Osteocyte (in vitro differentiated cells): ENCODE measurements at regions not wholly inside any gene's neighbourhood (a gene's known extent, or its start where the extent isn't known, plus 50 kb on each side); places are given as distances from the start of the nearest gene placed in this dataset.

Source experiments
- DNase-seq: peaks from one replicate; pipeline ENCODE4 v3.0.0; 2021; ENCODE audit warnings: mixed read lengths; ENCODE audit not compliant: unreplicated experiment; ENCODE audit errors: extremely low spot score
- H3K27ac Mint-ChIP-seq: one replicate; pipeline ENCODE4 v1.8.0; 2021; ENCODE audit warnings: mild to moderate bottlenecking, mixed read lengths; ENCODE audit not compliant: unreplicated experiment
- H3K27me3 Mint-ChIP-seq: one replicate; pipeline ENCODE4 v1.8.0; 2021; ENCODE audit warnings: mixed read lengths; ENCODE audit not compliant: unreplicated experiment
- H3K36me3 Mint-ChIP-seq: one replicate; pipeline ENCODE4 v1.8.0; 2021; ENCODE audit warnings: mixed read lengths; ENCODE audit not compliant: unreplicated experiment
- H3K4me1 Mint-ChIP-seq: one replicate; pipeline ENCODE4 v1.8.0; 2021; ENCODE audit warnings: mixed read lengths; ENCODE audit not compliant: unreplicated experiment
- H3K4me3 Mint-ChIP-seq: one replicate; pipeline ENCODE4 v1.8.0; 2021; ENCODE audit warnings: mild to moderate bottlenecking, moderate library complexity, mixed read lengths; ENCODE audit not compliant: unreplicated experiment
- H3K9me3 Mint-ChIP-seq: one replicate; pipeline ENCODE4 v1.8.0; 2021; ENCODE audit warnings: mixed read lengths; ENCODE audit not compliant: unreplicated experiment
- CTCF ChIP-seq: fragments of 200-600 bp; sonication (generic); IDR thresholded peaks from 2 replicates; pipeline ENCODE4 v1.5.0; 2021; ENCODE audit warnings: antibody characterized with exemption, mild to moderate bottlenecking, moderate library complexity

- Mint-ChIP-seq H3K36me3 (no peaks in the 10 kb centered on the region), H3K4me1 (no peaks in the 10 kb centered on the region), H3K9me3 (peaks cover 31% of the 10 kb centered on the region), H3K4me3 (no peak overlapping the region), H3K27me3 (no peaks in the 10 kb centered on the region), H3K27ac (no peak overlapping the region)
- no peak for TF ChIP-seq CTCF
- DNase-seq = no peak
Observed at GRCh38 chr14:98161356-98161755, 1110.6 kb downstream of the BCL11B start.

- Mint-ChIP-seq H3K36me3 (no peaks in the 10 kb centered on the region), H3K27ac (no peak overlapping the region), H3K9me3 (peaks cover 33% of the 10 kb centered on the region), H3K4me1 (no peaks in the 10 kb centered on the region), H3K27me3 (no peaks in the 10 kb centered on the region), H3K4me3 (no peak overlapping the region)
- TF ChIP-seq CTCF = no peak
- DNase-seq = no peak
Observed at GRCh38 chr14:98162856-98163805, 1108.9 kb downstream of the BCL11B start.

- Mint-ChIP-seq H3K4me3 (no peak overlapping the region), H3K4me1 (no peaks in the 10 kb centered on the region), H3K36me3 (no peaks in the 10 kb centered on the region), H3K27ac (no peak overlapping the region), H3K9me3 (peaks cover 33% of the 10 kb centered on the region), H3K27me3 (no peaks in the 10 kb centered on the region)
- no peak for DNase-seq
- TF ChIP-seq CTCF = no peak
Observed at GRCh38 chr14:98163873-98164272, 1108.1 kb downstream of the BCL11B start.

GRCh38 chr14:98165976-98166375, 1106.0 kb downstream of the BCL11B start:
- no peak for TF ChIP-seq CTCF
- Mint-ChIP-seq H3K27ac (no peak overlapping the region), H3K4me1 (no peaks in the 10 kb centered on the region), H3K27me3 (no peaks in the 10 kb centered on the region), H3K36me3 (no peaks in the 10 kb centered on the region), H3K4me3 (no peak overlapping the region), H3K9me3 (peaks cover 32% of the 10 kb centered on the region)
- DNase-seq = no peak

- no peaks in the 10 kb centered on the region for H3K27me3 Mint-ChIP-seq
- H3K9me3 Mint-ChIP-seq = peaks cover 32% of the 10 kb centered on the region
- no peaks in the 10 kb centered on the region for H3K4me1 Mint-ChIP-seq
Observed at GRCh38 chr14:98167275-98167674, 1104.7 kb downstream of the BCL11B start.

More at GRCh38 chr14:98167275-98167674, 1104.7 kb downstream of the BCL11B start:
- TF ChIP-seq CTCF = no peak
- H3K27ac Mint-ChIP-seq = no peak overlapping the region
- no peaks in the 10 kb centered on the region for H3K36me3 Mint-ChIP-seq
- DNase-seq = no peak
- no peak overlapping the region for H3K4me3 Mint-ChIP-seq
